ENCODE measurements at regions not wholly inside any gene's neighbourhood (a gene's known extent, or its start where the extent isn't known, plus 50 kb on each side); places are given as distances from the start of the nearest gene placed in this dataset.

GRCh38 chr22:22397875-22398524 is 110.5 kb downstream of the ZNF280B start (continued):
- TF ChIP-seq HOXB13 (CRISPR knock-in tag; IDR thresholded peaks at IDR 0.05; ENCODE audit: low read depth) (no peak), JUN (IDR thresholded peaks at IDR 0.05) (no peak), FOXS1 (CRISPR knock-in tag; IDR thresholded peaks at IDR 0.05) (no peak), ZNF302 (CRISPR knock-in tag; IDR thresholded peaks at IDR 0.05) (no peak), NFE2L2 (conservative IDR thresholded peaks at IDR 0.05; ENCODE audit: low read length) (no peak)

GRCh38 chr22:22398530-22399327 is 109.8 kb downstream of the ZNF280B start:
- no peak for DNase-seq (ENCODE audit: low read depth in 1 of 2, low spot score in 1 of 2)
- CTCF ChIA-PET, result interaction anchor here (0.9 to 2.6 kb wide), 4 partner anchors 10 to 50 kb away, joined by 3 to 11 read pairs (median 4); no protein-coding TSS in a partner anchor
- Histone ChIP-seq H3K27ac (no peak overlapping the region), H3K9me3 (no peaks in the 10 kb centered on the region), H3K4me2 (no peak overlapping the region), H3K4me1 (peaks cover 12% of the 10 kb centered on the region), H3K4me3 (no peak overlapping the region)
- no peak for FAIRE-seq
- POLR2A ChIA-PET, result no interaction called here
- WGBS (ENCODE audit: missing lambda C conversion rate), result 25% methylated on average over 4 of the region's 5 CpGs
- no peak for ATAC-seq
- TF ChIP-seq CHD2 (IDR thresholded peaks at IDR 0.05; ENCODE audit: low read length, partially characterized antibody) (no peak), ELK1 (IDR thresholded peaks at IDR 0.05; ENCODE audit: low read depth, low read length) (no peak), RCOR1 (IDR thresholded peaks at IDR 0.05; ENCODE audit: low read depth, low read length) (no peak), E2F6 (IDR thresholded peaks at IDR 0.05; ENCODE audit: borderline replicate concordance, low read depth) (no peak), FOSB (CRISPR knock-in tag; IDR thresholded peaks at IDR 0.05) (no peak), FOXS1 (CRISPR knock-in tag; IDR thresholded peaks at IDR 0.05) (no peak), REST (IDR thresholded peaks at IDR 0.05) (no peak)

- 18% methylated on average over 3 of the region's 3 CpGs for WGBS (ENCODE audit: missing lambda C conversion rate)
Measured at GRCh38 chr22:22400099-22400498, 108.4 kb downstream of the ZNF280B start.

GRCh38 chr22:22400964-22401363 is 107.6 kb downstream of the ZNF280B start:
- 18% methylated on average over 1 of the region's 1 CpG for WGBS (ENCODE audit: missing lambda C conversion rate)
- Histone ChIP-seq H3K27ac (no peak overlapping the region), H3K4me2 (no peak overlapping the region), H3K9me3 (no peaks in the 10 kb centered on the region), H3K4me3 (no peak overlapping the region), H3K4me1 (peaks cover 12% of the 10 kb centered on the region)
- ChIA-PET POLR2A (no interaction called here), CTCF (interaction anchor here (1.2 kb wide), 1 partner anchor 22 kb away, joined by 6 read pairs; no protein-coding TSS in a partner anchor)
- FAIRE-seq (no peak), ATAC-seq (no peak), DNase-seq (ENCODE audit: low read depth in 1 of 2, low spot score in 1 of 2) (no peak)
- TF ChIP-seq FOXS1 (CRISPR knock-in tag; IDR thresholded peaks at IDR 0.05), result no peak
- no peak for TF ChIP-seq HES2 (IDR thresholded peaks at IDR 0.05)
- no peak for TF ChIP-seq FOSB (CRISPR knock-in tag; IDR thresholded peaks at IDR 0.05)
- no peak for TF ChIP-seq CTCF (IDR thresholded peaks at IDR 0.05)
- no peak for TF ChIP-seq NR3C1 (IDR thresholded peaks at IDR 0.05)
- no peak for TF ChIP-seq EHF (CRISPR knock-in tag; IDR thresholded peaks at IDR 0.05)
- TF ChIP-seq KDM5A (IDR thresholded peaks at IDR 0.05), result no peak
- TF ChIP-seq HDAC2 (IDR thresholded peaks at IDR 0.05), result no peak
- TF ChIP-seq JUNB (IDR thresholded peaks at IDR 0.05), result no peak
- TF ChIP-seq ZNF302 (CRISPR knock-in tag; IDR thresholded peaks at IDR 0.05), result no peak
- no peak for TF ChIP-seq HOXA7 (CRISPR knock-in tag; IDR thresholded peaks at IDR 0.05)
- TF ChIP-seq KDM1A (IDR thresholded peaks at IDR 0.05; ENCODE audit: low read depth), result no peak

More at GRCh38 chr22:22400099-22400498, 108.4 kb downstream of the ZNF280B start:
- Histone ChIP-seq H3K4me2 (no peak overlapping the region), H3K4me3 (no peak overlapping the region), H3K9me3 (no peaks in the 10 kb centered on the region), H3K27ac (no peak overlapping the region), H3K4me1 (peaks cover 12% of the 10 kb centered on the region)
- CTCF ChIA-PET, result interaction anchor here (1.2 to 1.5 kb wide), 2 partner anchors 9 to 23 kb away, joined by 3 to 6 read pairs; no protein-coding TSS in a partner anchor
- TF ChIP-seq TFCP2L1 (CRISPR knock-in tag; IDR thresholded peaks at IDR 0.05) (no peak), ZFP36 (IDR thresholded peaks at IDR 0.05; ENCODE audit: borderline replicate concordance, partially characterized antibody) (no peak)
- no peak for DNase-seq (ENCODE audit: low read depth in 1 of 2, low spot score in 1 of 2)
- no peak for FAIRE-seq
- POLR2A ChIA-PET, result no interaction called here
- ATAC-seq, result no peak

Data from A549 (cell line).